K562 (cell line): ENCODE measurements at regions not wholly inside any gene's neighbourhood (a gene's known extent, or its start where the extent isn't known, plus 50 kb on each side); places are given as distances from the start of the nearest gene placed in this dataset.

Source experiments
- ATAC-seq: fragments of 200-7000 bp; cut with Tn5 transposase; 3 replicates; pipeline ENCODE4 v1.9.1; 2020; ENCODE audit warnings: moderate library complexity
- BruUV-seq: library from RNA; stranded (reverse); fragments of 400-500 nt; replicated peaks from 2 replicates; lab custom pipeline; 2021; lab: Mats Ljungman, UMichigan
- CTCF ChIA-PET: fragments of 300-600 bp; formaldehyde crosslinking; extraction: SDS; loops from one replicate; lab custom pipeline; 2021; ENCODE audit warnings: low intra/inter-chr PET ratio; lab: Yijun Ruan, JAX
- POLR2A ChIA-PET: fragments of 300-600, 350-650 bp; sonication (Branson Sonifier 250); formaldehyde crosslinking; extraction: SDS; loops from one replicate; lab custom pipeline; 2021; ENCODE audit warnings: antibody characterized with exemption, inconsistent platforms; lab: Yijun Ruan, JAX
- DNase-seq, 4 experiments: peaks; one replicate each; pipeline versions ENCODE4 v3.0.0 to v3.0.0-alpha.2; 2011 to 2018; ENCODE audit warnings: low spot score in 3 of 4, mixed read lengths in 3 of 4; ENCODE audit errors: extremely low read depth in 1 of 4
- FAIRE-seq: peaks from 2 replicates; lab custom pipeline; 2011; peaks lifted over from hg19 to GRCh38; lab: Jason Lieb, UNC
- H2AFZ ChIP-seq: 2 replicates; pipeline ENCODE4 v1.6.0; 2011; ENCODE audit warnings: low read depth, low read length, control low read depth, inconsistent platforms
- H3K27ac ChIP-seq: fragments of 200-600 bp; 3 replicates; pipeline ENCODE4 v1.8.0; 2011; ENCODE audit warnings: low read depth, mild to moderate bottlenecking, control low read depth, inconsistent platforms, low read length, moderate library complexity, mixed read lengths; ENCODE audit errors: extremely low read depth
- H3K27me3 ChIP-seq, 2 experiments: fragments of 300-600 bp in 1 of 2; 2 replicates in 1 of 2; 3 replicates in 1 of 2; pipeline versions ENCODE4 v1.6.0 to v1.8.0; 2011; ENCODE audit warnings: inconsistent platforms in 2 of 2, low read length in 2 of 2, mild to moderate bottlenecking in 1 of 2, mixed read lengths in 1 of 2, moderate library complexity in 1 of 2; ENCODE audit not compliant: control insufficient read depth in 2 of 2, insufficient read depth in 2 of 2
- H3K36me3 ChIP-seq: fragments of 300-600 bp; 3 replicates; pipeline ENCODE4 v1.8.0; 2011; ENCODE audit warnings: mild to moderate bottlenecking, low read length, inconsistent platforms; ENCODE audit not compliant: control insufficient read depth, insufficient read depth
- H3K4me1 ChIP-seq, 2 experiments: fragments of 200-600 bp in 1 of 2; replicated peaks in 1 of 2; 2 replicates in 1 of 2; 3 replicates in 1 of 2; pipeline versions ENCODE4 v1.5.1 to v1.8.0; 2011; ENCODE audit warnings: inconsistent platforms in 2 of 2, low read length in 2 of 2, mild to moderate bottlenecking in 1 of 2, mixed read lengths in 1 of 2, moderate library complexity in 1 of 2; ENCODE audit not compliant: control insufficient read depth in 2 of 2, insufficient read depth in 2 of 2
- H3K4me2 ChIP-seq: 2 replicates; pipeline ENCODE4 v1.6.1; 2011; ENCODE audit warnings: low read length, control low read depth, inconsistent platforms, mixed read lengths; ENCODE audit not compliant: insufficient read depth
- H3K4me3 ChIP-seq: fragments of 200-600 bp; sonication (generic), shearing (Covaris generic); 2 replicates; pipeline ENCODE4 v1.5.1; 2016; ENCODE audit warnings: control low read depth, inconsistent platforms
- H3K79me2 ChIP-seq: fragments of 200-600 bp; 3 replicates; pipeline ENCODE4 v1.8.0; 2011; ENCODE audit warnings: low read length, inconsistent platforms; ENCODE audit not compliant: control insufficient read depth, insufficient read depth
- H3K9ac ChIP-seq, 2 experiments: 2 replicates each; pipeline versions ENCODE4 v1.6.0 to v1.6.1; 2011; ENCODE audit warnings: low read depth in 2 of 2, low read length in 2 of 2, control low read depth in 1 of 2, inconsistent platforms in 1 of 2, mild to moderate bottlenecking in 1 of 2, mixed read lengths in 1 of 2; ENCODE audit not compliant: insufficient read depth in 1 of 2
- H3K9me1 ChIP-seq: one replicate; pipeline ENCODE4 v1.6.0; 2011; ENCODE audit warnings: inconsistent platforms, mild to moderate bottlenecking, low read length, moderate library complexity; ENCODE audit not compliant: control insufficient read depth, insufficient read depth
- H3K9me3 ChIP-seq: replicated peaks from 2 replicates; pipeline ENCODE4 v1.5.1; 2011; ENCODE audit warnings: low read depth, low read length, inconsistent platforms; ENCODE audit not compliant: control insufficient read depth, insufficient read depth
- H4K20me1 ChIP-seq: replicated peaks from 2 replicates; pipeline ENCODE4 v1.6.1; 2011; ENCODE audit warnings: low read length, inconsistent platforms, mixed read lengths; ENCODE audit not compliant: control insufficient read depth, insufficient read depth
- MCM7 ChIP-seq, 2 experiments: fragments of 450-650 bp; IDR thresholded peaks; 2 replicates each; pipeline ENCODE4 v1.6.1; 2016 to 2018
- MTA3 ChIP-seq: fragments of 450-650 bp; formaldehyde crosslinking; IDR thresholded peaks from 2 replicates; pipeline ENCODE4 v1.6.1; 2017; ENCODE audit warnings: mild to moderate bottlenecking, borderline replicate concordance
- RBM39 ChIP-seq: fragments of 200-400 bp; formaldehyde crosslinking; optimal IDR thresholded peaks from 2 replicates; pipeline ENCODE3; 2018; ENCODE audit warnings: low read depth, low read length
- TCFL5 ChIP-seq: fragments of 250-450 bp; sonication (Bioruptor Pico); conservative IDR thresholded peaks from 2 replicates; pipeline ENCODE4 v1.6.1; 2021; ENCODE audit warnings: mild to moderate bottlenecking, moderate library complexity, matching md5 sums
- ZNF212 ChIP-seq: fragments of 450-650 bp; formaldehyde crosslinking; IDR thresholded peaks from 2 replicates; pipeline ENCODE4 v1.4.0; 2020; ENCODE audit warnings: mild to moderate bottlenecking
- WGBS: fragments of 100-300 bp; shearing (Covaris generic); methylation state at CpG from one replicate; pipeline ENCODE4 v1.1.6; 2016; ENCODE audit warnings: low coverage, mixed read lengths; ENCODE audit not compliant: insufficient coverage; ENCODE audit errors: missing lambda C conversion rate; 5-methylcytosine and 5-hydroxymethylcytosine counted together
- in situ Hi-C: fragments of 300-500 bp; cut with MboI; formaldehyde crosslinking; loops from 4 replicates; pipeline ENCODE4 v1.15.0; 2018; ENCODE audit warnings: inconsistent platforms, mixed read lengths
- intact Hi-C: fragments of 100-400 bp; cut with micrococcal nuclease; formaldehyde crosslinking; loops from 2 replicates; pipeline ENCODE4 v1.14.2; 2022
- TF ChIP-seq, protein P1 (sequence below), 2 experiments: IDR thresholded peaks; 2 replicates each; pipeline ENCODE4 v1.6.1; 2011; ENCODE audit warnings: borderline replicate concordance in 1 of 2, control low read depth in 1 of 2, low read depth in 1 of 2, low read length in 1 of 2, mild to moderate bottlenecking in 1 of 2, mixed read lengths in 1 of 2, moderate library complexity in 1 of 2; ENCODE audit not compliant: insufficient read depth in 1 of 2, insufficient read length in 1 of 2, poor library complexity in 1 of 2, severe bottlenecking in 1 of 2; ENCODE audit errors: extremely low read depth in 1 of 2
- TF ChIP-seq, protein P2 (sequence below): sonication (generic); formaldehyde crosslinking; IDR thresholded peaks from 2 replicates; pipeline ENCODE4 v1.8.0; 2022; ENCODE audit warnings: mild to moderate bottlenecking, missing genetic modification reagents

DNA sequence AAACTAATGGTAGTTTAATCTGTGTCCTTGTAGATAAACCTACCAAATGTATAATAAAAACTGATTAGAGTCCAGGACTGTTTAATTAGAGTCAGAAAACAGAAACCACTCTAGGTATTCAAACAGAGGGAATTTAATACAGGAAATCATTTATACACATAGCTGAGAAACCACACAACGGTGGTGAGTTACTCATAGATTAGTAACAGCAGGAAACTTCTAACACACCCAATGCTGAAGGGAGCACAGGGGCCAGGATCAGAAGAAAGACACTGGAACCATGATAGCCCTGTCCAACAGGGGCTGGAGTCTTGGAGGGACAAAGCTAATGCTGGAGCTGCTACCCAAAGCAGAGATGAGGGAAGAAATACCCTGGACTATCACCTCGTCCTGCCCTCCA lies 321.0 kb downstream of the ACTL7B start (continued):
- TF ChIP-seq RBM39 (no peak), ZNF212 (no peak)
- TF ChIP-seq, protein P1, sequence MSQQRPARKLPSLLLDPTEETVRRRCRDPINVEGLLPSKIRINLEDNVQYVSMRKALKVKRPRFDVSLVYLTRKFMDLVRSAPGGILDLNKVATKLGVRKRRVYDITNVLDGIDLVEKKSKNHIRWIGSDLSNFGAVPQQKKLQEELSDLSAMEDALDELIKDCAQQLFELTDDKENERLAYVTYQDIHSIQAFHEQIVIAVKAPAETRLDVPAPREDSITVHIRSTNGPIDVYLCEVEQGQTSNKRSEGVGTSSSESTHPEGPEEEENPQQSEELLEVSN (IDR thresholded peaks at IDR 0.05; ENCODE audit: borderline replicate concordance in 1 of 2, extremely low read depth in 1 of 2, insufficient read depth in 1 of 2, insufficient read length in 1 of 2, low read depth in 1 of 2, low read length in 1 of 2, poor library complexity in 1 of 2, severe bottlenecking in 1 of 2): no peak

DNA sequence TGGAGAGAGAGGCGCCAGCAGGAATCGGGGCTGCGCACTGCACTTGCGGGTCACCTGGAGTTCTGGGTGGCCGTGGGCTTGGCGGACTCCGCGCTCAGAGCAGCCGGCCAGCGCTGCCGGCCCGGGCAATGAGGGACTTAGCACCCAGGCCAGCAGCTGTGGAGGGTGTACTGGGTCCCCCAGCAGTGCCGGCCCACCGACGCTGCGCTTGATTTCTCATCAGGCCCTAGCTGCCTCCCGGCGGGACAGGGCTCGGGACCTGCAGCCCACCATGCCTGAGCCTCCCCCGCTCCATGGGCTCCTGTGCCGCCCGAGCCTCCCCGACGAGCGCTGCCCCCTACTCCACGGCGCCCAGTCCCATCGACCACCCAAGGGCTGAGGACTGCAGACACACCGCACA lies 325.6 kb downstream of the ACTL7B start:
- H3K9me1 ChIP-seq: no peaks in the 10 kb centered on the region
- no peaks in the 10 kb centered on the region for H3K36me3 ChIP-seq
- H3K9ac ChIP-seq: no peak overlapping the region
- no peaks in the 10 kb centered on the region for H3K9me3 ChIP-seq
- H3K4me1 ChIP-seq: no peaks in the 10 kb centered on the region
- in situ Hi-C loops: no loop called here
- CTCF ChIA-PET: no interaction called here
- no peaks in the 10 kb centered on the region for H3K79me2 ChIP-seq
- H3K4me3 ChIP-seq: no peak overlapping the region
- no peak overlapping the region for H3K27ac ChIP-seq
- TF ChIP-seq TCFL5 (no peak), MTA3 (no peak), MCM7 (IDR thresholded peaks at IDR 0.05) (no peak)
- TF ChIP-seq, protein P2, sequence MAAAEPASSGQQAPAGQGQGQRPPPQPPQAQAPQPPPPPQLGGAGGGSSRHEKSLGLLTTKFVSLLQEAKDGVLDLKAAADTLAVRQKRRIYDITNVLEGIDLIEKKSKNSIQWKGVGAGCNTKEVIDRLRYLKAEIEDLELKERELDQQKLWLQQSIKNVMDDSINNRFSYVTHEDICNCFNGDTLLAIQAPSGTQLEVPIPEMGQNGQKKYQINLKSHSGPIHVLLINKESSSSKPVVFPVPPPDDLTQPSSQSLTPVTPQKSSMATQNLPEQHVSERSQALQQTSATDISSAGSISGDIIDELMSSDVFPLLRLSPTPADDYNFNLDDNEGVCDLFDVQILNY (CRISPR knock-in tag): no peak
- TF ChIP-seq, all 486 proteins: peak for 0
- Histone ChIP-seq H2AFZ (no peak overlapping the region), H3K27me3 (peaks cover 0 to 12% of the 10 kb centered on the region in 2 experiments; a peak in 1 of 5 replicates), H4K20me1 (no peaks in the 10 kb centered on the region), H3K4me2 (no peak overlapping the region)
- DNase-seq (no peak), ATAC-seq (no peak), FAIRE-seq (no peak)
- no TSS peak for BruUV-seq
- POLR2A ChIA-PET: no interaction called here
- 4% methylated on average over 20 of the region's 29 CpGs for WGBS
- intact Hi-C loops: no loop called here
